HepG2 (cell line): ENCODE measurements at regions not wholly inside any gene's neighbourhood (a gene's known extent, or its start where the extent isn't known, plus 50 kb on each side); places are given as distances from the start of the nearest gene placed in this dataset.

ENCODE experiments used
- ATAC-seq: fragments of 200-7000 bp; cut with Tn5 transposase; 3 replicates; pipeline ENCODE4 v1.9.1; 2020; ENCODE audit warnings: mild to moderate bottlenecking, moderate library complexity
- BruUV-seq: library from RNA; stranded (reverse); fragments of 400-500 nt; replicated peaks from 2 replicates; lab custom pipeline; 2021; lab: Mats Ljungman, UMichigan
- CTCF ChIA-PET: fragments of 300-600 bp; formaldehyde crosslinking; extraction: SDS; loops from one replicate; lab custom pipeline; 2021; ENCODE audit warnings: low total read pairs, inconsistent platforms, low intra/inter-chr PET ratio; lab: Yijun Ruan, JAX
- POLR2A ChIA-PET: fragments of 350-600 bp; sonication (Branson Sonifier 250); formaldehyde crosslinking; loops from one replicate; lab custom pipeline; 2020; ENCODE audit warnings: antibody characterized with exemption, inconsistent platforms; lab: Yijun Ruan, JAX
- DNase-seq: peaks from one replicate; pipeline ENCODE4 v3.0.0-alpha.2; 2015; ENCODE audit warnings: low spot score
- FAIRE-seq: peaks from 3 replicates; lab custom pipeline; 2011; peaks lifted over from hg19 to GRCh38; lab: Jason Lieb, UNC
- H2AFZ ChIP-seq: one replicate; pipeline ENCODE4 v1.6.1; 2011; ENCODE audit warnings: low read length, inconsistent platforms
- H3K27ac ChIP-seq: fragments of 300-600 bp; 3 replicates; pipeline ENCODE4 v1.8.0; 2011; ENCODE audit warnings: mixed run types, mild to moderate bottlenecking, mixed read lengths, low read length, inconsistent platforms; ENCODE audit not compliant: insufficient read depth; ENCODE audit errors: extremely low read length
- H3K27me3 ChIP-seq, 2 experiments: fragments of 200-600 bp in 1 of 2; 2 replicates in 1 of 2; 3 replicates in 1 of 2; pipeline versions ENCODE4 v1.6.0 to v1.8.0; 2011; ENCODE audit warnings: low read length in 2 of 2, mild to moderate bottlenecking in 2 of 2, moderate library complexity in 2 of 2, inconsistent platforms in 1 of 2; ENCODE audit not compliant: insufficient read depth in 2 of 2, control insufficient read depth in 1 of 2
- H3K36me3 ChIP-seq, 2 experiments: fragments of 200-600 bp in 1 of 2; replicated peaks in 1 of 2; 2 replicates in 1 of 2; 3 replicates in 1 of 2; pipeline versions ENCODE4 v1.5.1 to v1.8.0; 2011; ENCODE audit warnings: low read length in 2 of 2, inconsistent platforms in 1 of 2; ENCODE audit not compliant: insufficient read depth in 2 of 2, control insufficient read depth in 1 of 2
- H3K4me1 ChIP-seq: 2 replicates; pipeline ENCODE4 v1.5.1; 2012; ENCODE audit warnings: low read length, inconsistent platforms; ENCODE audit not compliant: insufficient read depth
- H3K4me2 ChIP-seq: 2 replicates; pipeline ENCODE4 v1.6.0; 2011; ENCODE audit warnings: low read depth, low read length, inconsistent platforms
- H3K4me3 ChIP-seq, 3 experiments: fragments of 200-600 bp in 1 of 3; sonication (generic), shearing (Covaris generic) in 1 of 3; replicated peaks in 1 of 3; 2 replicates each; pipeline ENCODE4 v1.5.1; 2011 to 2016; ENCODE audit warnings: low read length in 3 of 3, inconsistent platforms in 2 of 3, low read depth in 2 of 3, mild to moderate bottlenecking in 2 of 3, control low read depth in 1 of 3, mixed read lengths in 1 of 3; ENCODE audit not compliant: insufficient read depth in 1 of 3
- H3K79me2 ChIP-seq: one replicate; pipeline ENCODE4 v1.6.1; 2011; ENCODE audit warnings: low read length, inconsistent platforms; ENCODE audit not compliant: insufficient read depth
- H3K9ac ChIP-seq: 2 replicates; pipeline ENCODE4 v1.6.0; 2011; ENCODE audit warnings: mild to moderate bottlenecking, low read depth, low read length, inconsistent platforms; ENCODE audit not compliant: insufficient read depth
- H3K9me3 ChIP-seq: 2 replicates; pipeline ENCODE4 v1.5.1; 2012; ENCODE audit warnings: mild to moderate bottlenecking, low read length
- H4K20me1 ChIP-seq: 2 replicates; pipeline ENCODE4 v1.6.0; 2011; ENCODE audit warnings: inconsistent platforms, mild to moderate bottlenecking, low read length, moderate library complexity; ENCODE audit not compliant: insufficient read depth
- FOXM1 ChIP-seq: sonication (generic); formaldehyde crosslinking; IDR thresholded peaks from 2 replicates; pipeline ENCODE4 v1.5.0; 2020; ENCODE audit warnings: missing genetic modification reagents
- HMG20A ChIP-seq: IDR thresholded peaks from 2 replicates; pipeline ENCODE4 v1.6.1; 2016; ENCODE audit warnings: borderline replicate concordance
- KMT2B ChIP-seq: IDR thresholded peaks from 2 replicates; pipeline ENCODE4 v1.6.1; 2016; ENCODE audit warnings: missing genetic modification reagents, missing compliant biosample characterization
- MAFG ChIP-seq: sonication (generic); formaldehyde crosslinking; IDR thresholded peaks from 2 replicates; pipeline ENCODE4 v1.5.1; 2020; ENCODE audit warnings: mild to moderate bottlenecking, missing genetic modification reagents
- NFE2 ChIP-seq: sonication (generic); formaldehyde crosslinking; IDR thresholded peaks from 2 replicates; pipeline ENCODE4 v1.4.0; 2020; ENCODE audit warnings: missing genetic modification reagents
- NR2F2 ChIP-seq: IDR thresholded peaks from 2 replicates; pipeline ENCODE4 v1.6.1; 2012; ENCODE audit warnings: low read depth, inconsistent platforms, borderline replicate concordance
- PHF5A ChIP-seq: IDR thresholded peaks from one replicate; pipeline ENCODE4 v1.6.1; 2018; ENCODE audit warnings: low read depth, missing genetic modification reagents; ENCODE audit not compliant: unreplicated experiment
- REL ChIP-seq: sonication (generic); formaldehyde crosslinking; conservative IDR thresholded peaks from 2 replicates; pipeline ENCODE4 v1.8.0; 2022; ENCODE audit warnings: mild to moderate bottlenecking, missing genetic modification reagents, moderate library complexity
- SYNCRIP ChIP-seq: fragments of 200-400 bp; formaldehyde crosslinking; IDR thresholded peaks from 2 replicates; pipeline ENCODE4 v1.6.1; 2018; ENCODE audit warnings: mild to moderate bottlenecking, low read depth, low read length; ENCODE audit not compliant: insufficient read depth
- ZNF431 ChIP-seq: sonication (generic); formaldehyde crosslinking; IDR thresholded peaks from 2 replicates; pipeline ENCODE4 v1.9.0; 2022; ENCODE audit warnings: missing genetic modification reagents, low read depth, mild to moderate bottlenecking, borderline replicate concordance
- ZNF564 ChIP-seq: sonication (generic); formaldehyde crosslinking; IDR thresholded peaks from 2 replicates; pipeline ENCODE4 v1.8.1; 2023; ENCODE audit warnings: mild to moderate bottlenecking, missing genetic modification reagents
- WGBS: methylation state at CpG from one replicate; pipeline ENCODE4 v1.1.6; 2017; ENCODE audit warnings: low lambda C conversion rate; 5-methylcytosine and 5-hydroxymethylcytosine counted together
- in situ Hi-C: cut with HindIII; loops from 2 replicates; pipeline ENCODE4 v1.10.0; 2017; ENCODE audit warnings: low pct_unique_long_range_greater_than_20kb; ENCODE audit not compliant: extremely low pct_ligation_motif_present
- intact Hi-C: fragments of 100-400 bp; cut with micrococcal nuclease; formaldehyde crosslinking; loops from one replicate; pipeline ENCODE4 v1.10.0; 2022; ENCODE audit not compliant: unreplicated experiment
- TF ChIP-seq, protein P1 (sequence below): sonication (generic); formaldehyde crosslinking; IDR thresholded peaks from 2 replicates; pipeline ENCODE4 v1.4.0; 2020; ENCODE audit warnings: mild to moderate bottlenecking, missing genetic modification reagents
- TF ChIP-seq, protein P2 (sequence below): sonication (generic); formaldehyde crosslinking; conservative IDR thresholded peaks from 2 replicates; pipeline ENCODE4 v1.8.0; 2022; ENCODE audit warnings: missing genetic modification reagents
- TF ChIP-seq, protein P3 (sequence below): sonication (generic); formaldehyde crosslinking; IDR thresholded peaks from 2 replicates; pipeline ENCODE4 v1.9.0; 2021; ENCODE audit warnings: missing genetic modification reagents, borderline replicate concordance
- TF ChIP-seq, protein P4 (sequence below): sonication (generic); formaldehyde crosslinking; IDR thresholded peaks from 2 replicates; pipeline ENCODE4 v1.4.0; 2020; ENCODE audit warnings: mild to moderate bottlenecking, missing genetic modification reagents

DNA sequence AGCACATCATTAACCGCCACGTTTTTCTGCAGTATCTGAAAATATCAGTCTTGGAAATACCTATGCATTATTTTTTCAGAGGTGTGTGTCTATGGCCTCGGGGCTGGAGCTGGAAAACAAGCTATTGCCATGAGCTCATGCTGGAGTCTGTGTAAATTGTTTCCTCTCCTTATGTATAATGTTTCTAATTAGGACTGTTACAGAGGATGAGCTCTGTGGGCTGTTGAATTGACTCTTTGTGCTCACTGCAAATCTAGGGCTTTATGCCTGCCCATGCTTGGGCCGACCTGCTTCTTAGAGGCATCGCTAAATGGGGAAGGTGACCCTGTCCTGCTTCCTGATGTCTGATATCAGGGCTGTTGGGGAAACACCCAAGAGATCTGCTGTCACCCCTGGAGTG lies 80.8 kb upstream of the SLC22A16 start:
- H3K79me2 ChIP-seq = no peaks in the 10 kb centered on the region
- FAIRE-seq (no peak), ATAC-seq (no peak), DNase-seq (no peak)
- peaks cover 6% of the 10 kb centered on the region for H3K9me3 ChIP-seq
- no peak overlapping the region for H3K27ac ChIP-seq
- H3K4me1 ChIP-seq = peaks cover 97% of the 10 kb centered on the region
- no peak overlapping the region for H3K9ac ChIP-seq
- H3K27me3 ChIP-seq = no peaks in the 10 kb centered on the region
- TF ChIP-seq NFE2 (CRISPR knock-in tag) (no peak), ZNF431 (CRISPR knock-in tag) (no peak), ZNF564 (CRISPR knock-in tag) (no peak), NR2F2 (no peak), PHF5A (CRISPR knock-in tag) (no peak), REL (CRISPR knock-in tag) (no peak), SYNCRIP (no peak), MAFG (CRISPR knock-in tag) (no peak), FOXM1 (CRISPR knock-in tag) (no peak), KMT2B (no peak), HMG20A (CRISPR knock-in tag) (no peak)
- TF ChIP-seq, protein P1, sequence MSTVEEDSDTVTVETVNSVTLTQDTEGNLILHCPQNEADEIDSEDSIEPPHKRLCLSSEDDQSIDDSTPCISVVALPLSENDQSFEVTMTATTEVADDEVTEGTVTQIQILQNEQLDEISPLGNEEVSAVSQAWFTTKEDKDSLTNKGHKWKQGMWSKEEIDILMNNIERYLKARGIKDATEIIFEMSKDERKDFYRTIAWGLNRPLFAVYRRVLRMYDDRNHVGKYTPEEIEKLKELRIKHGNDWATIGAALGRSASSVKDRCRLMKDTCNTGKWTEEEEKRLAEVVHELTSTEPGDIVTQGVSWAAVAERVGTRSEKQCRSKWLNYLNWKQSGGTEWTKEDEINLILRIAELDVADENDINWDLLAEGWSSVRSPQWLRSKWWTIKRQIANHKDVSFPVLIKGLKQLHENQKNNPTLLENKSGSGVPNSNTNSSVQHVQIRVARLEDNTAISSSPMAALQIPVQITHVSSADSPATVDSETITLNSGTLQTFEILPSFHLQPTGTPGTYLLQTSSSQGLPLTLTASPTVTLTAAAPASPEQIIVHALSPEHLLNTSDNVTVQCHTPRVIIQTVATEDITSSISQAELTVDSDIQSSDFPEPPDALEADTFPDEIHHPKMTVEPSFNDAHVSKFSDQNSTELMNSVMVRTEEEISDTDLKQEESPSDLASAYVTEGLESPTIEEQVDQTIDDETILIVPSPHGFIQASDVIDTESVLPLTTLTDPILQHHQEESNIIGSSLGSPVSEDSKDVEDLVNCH (CRISPR knock-in tag) = no peak
- TF ChIP-seq, protein P2, sequence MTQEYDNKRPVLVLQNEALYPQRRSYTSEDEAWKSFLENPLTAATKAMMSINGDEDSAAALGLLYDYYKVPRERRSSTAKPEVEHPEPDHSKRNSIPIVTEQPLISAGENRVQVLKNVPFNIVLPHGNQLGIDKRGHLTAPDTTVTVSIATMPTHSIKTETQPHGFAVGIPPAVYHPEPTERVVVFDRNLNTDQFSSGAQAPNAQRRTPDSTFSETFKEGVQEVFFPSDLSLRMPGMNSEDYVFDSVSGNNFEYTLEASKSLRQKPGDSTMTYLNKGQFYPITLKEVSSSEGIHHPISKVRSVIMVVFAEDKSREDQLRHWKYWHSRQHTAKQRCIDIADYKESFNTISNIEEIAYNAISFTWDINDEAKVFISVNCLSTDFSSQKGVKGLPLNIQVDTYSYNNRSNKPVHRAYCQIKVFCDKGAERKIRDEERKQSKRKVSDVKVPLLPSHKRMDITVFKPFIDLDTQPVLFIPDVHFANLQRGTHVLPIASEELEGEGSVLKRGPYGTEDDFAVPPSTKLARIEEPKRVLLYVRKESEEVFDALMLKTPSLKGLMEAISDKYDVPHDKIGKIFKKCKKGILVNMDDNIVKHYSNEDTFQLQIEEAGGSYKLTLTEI = no peak
- TF ChIP-seq, protein P3, sequence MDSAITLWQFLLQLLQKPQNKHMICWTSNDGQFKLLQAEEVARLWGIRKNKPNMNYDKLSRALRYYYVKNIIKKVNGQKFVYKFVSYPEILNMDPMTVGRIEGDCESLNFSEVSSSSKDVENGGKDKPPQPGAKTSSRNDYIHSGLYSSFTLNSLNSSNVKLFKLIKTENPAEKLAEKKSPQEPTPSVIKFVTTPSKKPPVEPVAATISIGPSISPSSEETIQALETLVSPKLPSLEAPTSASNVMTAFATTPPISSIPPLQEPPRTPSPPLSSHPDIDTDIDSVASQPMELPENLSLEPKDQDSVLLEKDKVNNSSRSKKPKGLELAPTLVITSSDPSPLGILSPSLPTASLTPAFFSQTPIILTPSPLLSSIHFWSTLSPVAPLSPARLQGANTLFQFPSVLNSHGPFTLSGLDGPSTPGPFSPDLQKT (CRISPR knock-in tag) = no peak
- TF ChIP-seq, protein P4, sequence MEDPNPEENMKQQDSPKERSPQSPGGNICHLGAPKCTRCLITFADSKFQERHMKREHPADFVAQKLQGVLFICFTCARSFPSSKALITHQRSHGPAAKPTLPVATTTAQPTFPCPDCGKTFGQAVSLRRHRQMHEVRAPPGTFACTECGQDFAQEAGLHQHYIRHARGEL (CRISPR knock-in tag) = no peak
- no peaks in the 10 kb centered on the region for H3K36me3 ChIP-seq
- no TSS peak for BruUV-seq
- intact Hi-C loops (no loop called here), in situ Hi-C loops (no loop called here)
- no peaks in the 10 kb centered on the region for H4K20me1 ChIP-seq
- no peak overlapping the region for H2AFZ ChIP-seq
- ChIA-PET POLR2A (interaction anchor here (4.1 kb wide), 1 partner anchor 9 kb away, joined by 40 read pairs; no protein-coding TSS in a partner anchor), CTCF (no interaction called here)
- H3K4me2 ChIP-seq = no peak overlapping the region
- H3K4me3 ChIP-seq = no peak overlapping the region
- WGBS = 95% methylated on average over 5 of the region's 5 CpGs
